ENCODE measurements at regions not wholly inside any gene's neighbourhood (a gene's known extent, or its start where the extent isn't known, plus 50 kb on each side); places are given as distances from the start of the nearest gene placed in this dataset.

DNA sequence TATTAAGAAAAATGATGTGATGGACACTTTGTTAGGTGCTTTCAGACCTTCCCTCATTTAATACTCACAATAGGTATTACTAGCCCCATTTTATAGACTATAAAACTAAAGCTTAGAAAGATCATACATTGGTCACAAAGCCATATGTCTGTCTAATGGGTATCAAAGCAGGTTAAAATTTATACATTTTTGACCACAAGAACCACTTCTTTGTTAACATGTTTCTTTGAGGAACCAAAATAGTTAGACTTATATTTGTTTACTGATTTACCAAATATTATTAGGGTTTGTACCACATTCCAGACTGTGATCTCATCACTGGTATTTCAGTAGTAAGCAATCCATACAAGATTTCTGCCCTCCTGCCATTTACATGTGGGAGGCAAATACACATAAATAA, 363.3 kb downstream of the NAF1 start (continued):
- TF ChIP-seq, protein P1, sequence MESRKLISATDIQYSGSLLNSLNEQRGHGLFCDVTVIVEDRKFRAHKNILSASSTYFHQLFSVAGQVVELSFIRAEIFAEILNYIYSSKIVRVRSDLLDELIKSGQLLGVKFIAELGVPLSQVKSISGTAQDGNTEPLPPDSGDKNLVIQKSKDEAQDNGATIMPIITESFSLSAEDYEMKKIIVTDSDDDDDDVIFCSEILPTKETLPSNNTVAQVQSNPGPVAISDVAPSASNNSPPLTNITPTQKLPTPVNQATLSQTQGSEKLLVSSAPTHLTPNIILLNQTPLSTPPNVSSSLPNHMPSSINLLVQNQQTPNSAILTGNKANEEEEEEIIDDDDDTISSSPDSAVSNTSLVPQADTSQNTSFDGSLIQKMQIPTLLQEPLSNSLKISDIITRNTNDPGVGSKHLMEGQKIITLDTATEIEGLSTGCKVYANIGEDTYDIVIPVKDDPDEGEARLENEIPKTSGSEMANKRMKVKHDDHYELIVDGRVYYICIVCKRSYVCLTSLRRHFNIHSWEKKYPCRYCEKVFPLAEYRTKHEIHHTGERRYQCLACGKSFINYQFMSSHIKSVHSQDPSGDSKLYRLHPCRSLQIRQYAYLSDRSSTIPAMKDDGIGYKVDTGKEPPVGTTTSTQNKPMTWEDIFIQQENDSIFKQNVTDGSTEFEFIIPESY (IDR thresholded peaks at IDR 0.05), result no peak
- TF ChIP-seq YY1 (IDR thresholded peaks at IDR 0.05) (no peak), RAD21 (IDR thresholded peaks at IDR 0.05) (no peak), HNF4G (IDR thresholded peaks at IDR 0.05) (no peak), GABPA (IDR thresholded peaks at IDR 0.05 in 1 of 2, conservative IDR thresholded peaks at IDR 0.05 in 1 of 2) (no peak)

DNA sequence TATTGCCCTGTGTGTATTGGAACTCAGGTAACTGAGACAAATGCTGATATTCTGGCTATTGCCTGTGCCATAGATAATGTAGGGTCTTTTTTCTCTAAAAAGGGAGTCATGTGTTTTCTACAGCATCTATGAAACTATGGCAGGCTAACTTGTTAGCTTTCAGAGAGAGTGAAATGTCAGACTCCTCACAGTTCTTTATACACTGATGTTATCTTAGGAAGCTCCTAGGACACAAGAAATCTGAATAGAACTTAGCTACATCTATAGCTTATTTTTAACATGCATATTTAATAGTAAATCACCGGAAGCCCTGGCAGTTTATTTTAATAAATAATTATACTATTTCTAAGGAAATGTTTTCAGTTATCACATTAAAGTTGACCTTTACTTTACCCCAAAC, 369.6 kb downstream of the NAF1 start:
- Histone ChIP-seq H3K27me3 (ENCODE audit: control insufficient read depth in 4 of 4, insufficient read depth in 4 of 4, low read length in 3 of 4) (no peaks in the 10 kb centered on the region), H3K4me1 (ENCODE audit: control insufficient read depth in 4 of 4, insufficient read depth in 4 of 4, low read length in 3 of 4) (no peaks in the 10 kb centered on the region), H3K9ac (ENCODE audit: low read depth in 1 of 2, low read length in 2 of 2) (no peak overlapping the region), H3K27ac (ENCODE audit: low read depth in 1 of 2, low read length in 2 of 2) (no peak overlapping the region), H3K36me3 (ENCODE audit: control insufficient read depth in 4 of 4, insufficient read depth in 3 of 4, low read depth in 1 of 4, low read length in 3 of 4) (no peaks in the 10 kb centered on the region), H3K4me3 (ENCODE audit: low read depth in 1 of 3, low read length in 3 of 3) (no peak overlapping the region), H3K9me3 (ENCODE audit: control insufficient read depth in 4 of 4, low read length in 3 of 4) (no peaks in the 10 kb centered on the region)
- no peak for DNase-seq (ENCODE audit: low spot score)
- 81% methylated on average over 1 of the region's 1 CpG for WGBS
- no peak for TF ChIP-seq RXRA (IDR thresholded peaks at IDR 0.05)
- TF ChIP-seq EGR1 (IDR thresholded peaks at IDR 0.05; ENCODE audit: low read depth in 2 of 2), result no peak
- TF ChIP-seq YY1 (IDR thresholded peaks at IDR 0.05), result no peak
- TF ChIP-seq, protein P2, sequence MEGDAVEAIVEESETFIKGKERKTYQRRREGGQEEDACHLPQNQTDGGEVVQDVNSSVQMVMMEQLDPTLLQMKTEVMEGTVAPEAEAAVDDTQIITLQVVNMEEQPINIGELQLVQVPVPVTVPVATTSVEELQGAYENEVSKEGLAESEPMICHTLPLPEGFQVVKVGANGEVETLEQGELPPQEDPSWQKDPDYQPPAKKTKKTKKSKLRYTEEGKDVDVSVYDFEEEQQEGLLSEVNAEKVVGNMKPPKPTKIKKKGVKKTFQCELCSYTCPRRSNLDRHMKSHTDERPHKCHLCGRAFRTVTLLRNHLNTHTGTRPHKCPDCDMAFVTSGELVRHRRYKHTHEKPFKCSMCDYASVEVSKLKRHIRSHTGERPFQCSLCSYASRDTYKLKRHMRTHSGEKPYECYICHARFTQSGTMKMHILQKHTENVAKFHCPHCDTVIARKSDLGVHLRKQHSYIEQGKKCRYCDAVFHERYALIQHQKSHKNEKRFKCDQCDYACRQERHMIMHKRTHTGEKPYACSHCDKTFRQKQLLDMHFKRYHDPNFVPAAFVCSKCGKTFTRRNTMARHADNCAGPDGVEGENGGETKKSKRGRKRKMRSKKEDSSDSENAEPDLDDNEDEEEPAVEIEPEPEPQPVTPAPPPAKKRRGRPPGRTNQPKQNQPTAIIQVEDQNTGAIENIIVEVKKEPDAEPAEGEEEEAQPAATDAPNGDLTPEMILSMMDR (IDR thresholded peaks at IDR 0.05; ENCODE audit: low read depth, low read length, missing input control), result no peak
- TF ChIP-seq, protein P3, sequence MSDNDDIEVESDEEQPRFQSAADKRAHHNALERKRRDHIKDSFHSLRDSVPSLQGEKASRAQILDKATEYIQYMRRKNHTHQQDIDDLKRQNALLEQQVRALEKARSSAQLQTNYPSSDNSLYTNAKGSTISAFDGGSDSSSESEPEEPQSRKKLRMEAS (IDR thresholded peaks at IDR 0.05), result no peak
- no peak for TF ChIP-seq RAD21 (IDR thresholded peaks at IDR 0.05)
- TF ChIP-seq FOXA2 (IDR thresholded peaks at IDR 0.05), result no peak
- TF ChIP-seq HNF4A (conservative IDR thresholded peaks at IDR 0.05), result no peak
- no peak for TF ChIP-seq HNF4G (IDR thresholded peaks at IDR 0.05)
- TF ChIP-seq, protein P1 (IDR thresholded peaks at IDR 0.05), result no peak
- TF ChIP-seq NR2F2 (IDR thresholded peaks at IDR 0.05), result no peak

DNA sequence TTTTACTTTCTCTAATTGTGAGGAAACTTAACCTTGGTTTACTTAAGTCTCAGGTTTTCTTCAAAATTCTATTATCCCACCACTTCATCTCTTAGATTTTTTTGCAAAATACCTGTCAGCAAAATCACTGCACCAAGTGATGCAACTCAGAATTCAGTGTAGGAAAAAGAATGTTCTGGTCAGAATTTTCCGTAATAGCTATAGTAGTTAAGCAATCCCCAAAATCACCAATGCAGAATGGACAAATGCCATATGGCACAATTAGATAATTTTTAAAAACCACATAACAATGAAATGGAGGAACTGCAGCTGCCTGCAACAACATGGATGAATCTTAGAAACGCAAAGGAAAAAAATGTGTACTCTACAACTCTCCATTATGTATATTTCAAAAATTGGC, 373.1 kb downstream of the NAF1 start:
- Histone ChIP-seq H3K9me3 (ENCODE audit: control insufficient read depth in 4 of 4, low read length in 3 of 4) (no peaks in the 10 kb centered on the region), H3K4me1 (ENCODE audit: control insufficient read depth in 4 of 4, insufficient read depth in 4 of 4, low read length in 3 of 4) (no peaks in the 10 kb centered on the region), H3K27me3 (ENCODE audit: control insufficient read depth in 4 of 4, insufficient read depth in 4 of 4, low read length in 3 of 4) (no peaks in the 10 kb centered on the region), H3K36me3 (ENCODE audit: control insufficient read depth in 4 of 4, insufficient read depth in 3 of 4, low read depth in 1 of 4, low read length in 3 of 4) (no peaks in the 10 kb centered on the region), H3K9ac (ENCODE audit: low read depth in 1 of 2, low read length in 2 of 2) (no peak overlapping the region), H3K27ac (ENCODE audit: low read depth in 1 of 2, low read length in 2 of 2) (no peak overlapping the region), H3K4me3 (ENCODE audit: low read depth in 1 of 3, low read length in 3 of 3) (no peak overlapping the region)
- DNase-seq (ENCODE audit: low spot score), result no peak
- WGBS, result 39% methylated on average over 2 of the region's 2 CpGs
- TF ChIP-seq, protein P2 (IDR thresholded peaks at IDR 0.05; ENCODE audit: low read depth, low read length, missing input control), result no peak
- no peak for TF ChIP-seq HNF4G (IDR thresholded peaks at IDR 0.05)
- TF ChIP-seq FOXA1 (IDR thresholded peaks at IDR 0.05), result no peak
- no peak for TF ChIP-seq JUND (IDR thresholded peaks at IDR 0.05)
- TF ChIP-seq, protein P3 (IDR thresholded peaks at IDR 0.05), result no peak
- no peak for TF ChIP-seq TAF1 (conservative IDR thresholded peaks at IDR 0.05)
- TF ChIP-seq, protein P4, sequence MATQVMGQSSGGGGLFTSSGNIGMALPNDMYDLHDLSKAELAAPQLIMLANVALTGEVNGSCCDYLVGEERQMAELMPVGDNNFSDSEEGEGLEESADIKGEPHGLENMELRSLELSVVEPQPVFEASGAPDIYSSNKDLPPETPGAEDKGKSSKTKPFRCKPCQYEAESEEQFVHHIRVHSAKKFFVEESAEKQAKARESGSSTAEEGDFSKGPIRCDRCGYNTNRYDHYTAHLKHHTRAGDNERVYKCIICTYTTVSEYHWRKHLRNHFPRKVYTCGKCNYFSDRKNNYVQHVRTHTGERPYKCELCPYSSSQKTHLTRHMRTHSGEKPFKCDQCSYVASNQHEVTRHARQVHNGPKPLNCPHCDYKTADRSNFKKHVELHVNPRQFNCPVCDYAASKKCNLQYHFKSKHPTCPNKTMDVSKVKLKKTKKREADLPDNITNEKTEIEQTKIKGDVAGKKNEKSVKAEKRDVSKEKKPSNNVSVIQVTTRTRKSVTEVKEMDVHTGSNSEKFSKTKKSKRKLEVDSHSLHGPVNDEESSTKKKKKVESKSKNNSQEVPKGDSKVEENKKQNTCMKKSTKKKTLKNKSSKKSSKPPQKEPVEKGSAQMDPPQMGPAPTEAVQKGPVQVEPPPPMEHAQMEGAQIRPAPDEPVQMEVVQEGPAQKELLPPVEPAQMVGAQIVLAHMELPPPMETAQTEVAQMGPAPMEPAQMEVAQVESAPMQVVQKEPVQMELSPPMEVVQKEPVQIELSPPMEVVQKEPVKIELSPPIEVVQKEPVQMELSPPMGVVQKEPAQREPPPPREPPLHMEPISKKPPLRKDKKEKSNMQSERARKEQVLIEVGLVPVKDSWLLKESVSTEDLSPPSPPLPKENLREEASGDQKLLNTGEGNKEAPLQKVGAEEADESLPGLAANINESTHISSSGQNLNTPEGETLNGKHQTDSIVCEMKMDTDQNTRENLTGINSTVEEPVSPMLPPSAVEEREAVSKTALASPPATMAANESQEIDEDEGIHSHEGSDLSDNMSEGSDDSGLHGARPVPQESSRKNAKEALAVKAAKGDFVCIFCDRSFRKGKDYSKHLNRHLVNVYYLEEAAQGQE (IDR thresholded peaks at IDR 0.05), result no peak
- TF ChIP-seq RAD21 (IDR thresholded peaks at IDR 0.05), result no peak
- no peak for TF ChIP-seq HNF4A (conservative IDR thresholded peaks at IDR 0.05)
- no peak for TF ChIP-seq EGR1 (IDR thresholded peaks at IDR 0.05; ENCODE audit: low read depth in 2 of 2)

Measured in liver (tissue), 8 donors.